H1 (cell line): ENCODE measurements at regions not wholly inside any gene's neighbourhood (a gene's known extent, or its start where the extent isn't known, plus 50 kb on each side); places are given as distances from the start of the nearest gene placed in this dataset.

Experiments
- CTCF ChIA-PET: fragments of 300-600 bp; sonication (Branson Sonifier 250); formaldehyde crosslinking; loops from one replicate; lab custom pipeline; 2021; ENCODE audit not compliant: partially characterized antibody; lab: Charles Lee
- POLR2A ChIA-PET: fragments of 300-600 bp; sonication (Branson Sonifier 250); formaldehyde crosslinking; loops from one replicate; lab custom pipeline; 2021; ENCODE audit warnings: inconsistent platforms; ENCODE audit not compliant: partially characterized antibody; lab: Charles Lee
- DNase-seq, 2 experiments: peaks; one replicate each; pipeline versions ENCODE4 v3.0.0 to v3.0.0-alpha.2; 2010 to 2022; ENCODE audit warnings: low spot score in 2 of 2, low read depth in 1 of 2, mixed read lengths in 1 of 2
- FAIRE-seq: peaks from 2 replicates; lab custom pipeline; 2011; peaks lifted over from hg19 to GRCh38; lab: Jason Lieb, UNC
- H2AFZ ChIP-seq: 2 replicates; pipeline ENCODE4 v1.8.1; 2012; ENCODE audit warnings: low read length, inconsistent platforms
- H2AK5ac ChIP-seq: 2 replicates; pipeline ENCODE4 v1.6.1; 2013; ENCODE audit warnings: low read depth, low read length
- H2BK120ac ChIP-seq: replicated peaks from 2 replicates; pipeline ENCODE3; 2013; ENCODE audit warnings: low read depth, low read length, inconsistent platforms
- H2BK12ac ChIP-seq: 2 replicates; pipeline ENCODE4 v1.6.1; 2013; ENCODE audit warnings: low read depth, low read length
- H2BK15ac ChIP-seq: 2 replicates; pipeline ENCODE4 v1.6.1; 2013; ENCODE audit warnings: low read length
- H2BK20ac ChIP-seq: 2 replicates; pipeline ENCODE4 v1.6.1; 2013; ENCODE audit warnings: low read length
- H2BK5ac ChIP-seq: 2 replicates; pipeline ENCODE4 v1.6.1; 2013; ENCODE audit warnings: low read depth, low read length
- H3K14ac ChIP-seq: 2 replicates; pipeline ENCODE4 v1.6.1; 2013; ENCODE audit warnings: inconsistent platforms; ENCODE audit not compliant: insufficient read length
- H3K18ac ChIP-seq: 2 replicates; pipeline ENCODE4 v1.6.1; 2013; ENCODE audit warnings: low read length; ENCODE audit errors: extremely low read depth
- H3K23ac ChIP-seq: 2 replicates; pipeline ENCODE4 v1.6.1; 2013; ENCODE audit warnings: inconsistent platforms; ENCODE audit not compliant: insufficient read length
- H3K23me2 ChIP-seq: 2 replicates; pipeline ENCODE4 v1.6.1; 2013; ENCODE audit warnings: low read depth, low read length
- H3K27ac ChIP-seq: 2 replicates; pipeline ENCODE4 v1.6.1; 2011; ENCODE audit warnings: low read depth, low read length, inconsistent platforms
- H3K27me3 ChIP-seq, 4 experiments: replicated peaks in 1 of 4; 1 replicate in 1 of 4; 2 replicates in 3 of 4; pipeline versions ENCODE4 v1.6.1 to v1.8.1; 2011 to 2013; ENCODE audit warnings: low read length in 3 of 4, mild to moderate bottlenecking in 3 of 4, inconsistent platforms in 2 of 4, mixed read lengths in 2 of 4, moderate library complexity in 1 of 4; ENCODE audit not compliant: control insufficient read depth in 3 of 4, insufficient read depth in 3 of 4; ENCODE audit errors: extremely low read depth in 1 of 4
- H3K36me3 ChIP-seq, 4 experiments: 2 replicates each; pipeline versions ENCODE4 v1.6.1 to v1.8.1; 2011 to 2013; ENCODE audit warnings: mild to moderate bottlenecking in 4 of 4, low read length in 3 of 4, moderate library complexity in 2 of 4, control low read depth in 1 of 4, inconsistent platforms in 1 of 4; ENCODE audit not compliant: insufficient read depth in 4 of 4, control insufficient read depth in 2 of 4
- H3K4ac ChIP-seq: replicated peaks from 2 replicates; pipeline ENCODE3; 2013; ENCODE audit warnings: low read length, low read depth, mixed read lengths, inconsistent platforms; ENCODE audit not compliant: insufficient read length
- H3K4me1 ChIP-seq, 4 experiments: replicated peaks in 1 of 4; 1 replicate in 1 of 4; 2 replicates in 3 of 4; pipeline versions ENCODE4 v1.6.1 to v1.8.1; 2011 to 2013; ENCODE audit warnings: low read length in 3 of 4, inconsistent platforms in 2 of 4, mixed read lengths in 1 of 4; ENCODE audit not compliant: insufficient read depth in 4 of 4, control insufficient read depth in 3 of 4
- H3K4me2 ChIP-seq, 2 experiments: 2 replicates each; pipeline versions ENCODE4 v1.6.1 to v1.8.1; 2011 to 2013; ENCODE audit warnings: low read depth in 2 of 2, low read length in 2 of 2, control low read depth in 1 of 2, inconsistent platforms in 1 of 2, mild to moderate bottlenecking in 1 of 2; ENCODE audit not compliant: insufficient read depth in 1 of 2
- H3K4me3 ChIP-seq, 4 experiments: fragments of 200-600, 300-600 bp in 1 of 4; sonication (generic), shearing (Covaris generic), sonication (Bioruptor Twin) in 1 of 4; 2 replicates each; pipeline versions ENCODE4 v1.5.1 to v1.8.1; 2011 to 2016; ENCODE audit warnings: low read length in 4 of 4, low read depth in 3 of 4, control low read depth in 2 of 4, inconsistent platforms in 2 of 4, mild to moderate bottlenecking in 2 of 4, mixed read lengths in 1 of 4, moderate library complexity in 1 of 4; ENCODE audit not compliant: insufficient read depth in 2 of 4; ENCODE audit errors: extremely low read depth in 1 of 4
- H3K56ac ChIP-seq: replicated peaks from 2 replicates; pipeline ENCODE3; 2013; ENCODE audit warnings: low read depth, mild to moderate bottlenecking, mixed read lengths, low read length, inconsistent platforms; ENCODE audit not compliant: insufficient read length
- H3K79me1 ChIP-seq: 2 replicates; pipeline ENCODE4 v1.6.1; 2013; ENCODE audit warnings: low read depth, low read length, control low read depth
- H3K79me2 ChIP-seq, 2 experiments: 2 replicates each; pipeline versions ENCODE4 v1.6.1 to v1.8.1; 2012 to 2013; ENCODE audit warnings: low read length in 2 of 2, mild to moderate bottlenecking in 2 of 2, inconsistent platforms in 1 of 2; ENCODE audit not compliant: insufficient read depth in 2 of 2, control insufficient read depth in 1 of 2
- H3K9ac ChIP-seq, 4 experiments: replicated peaks in 1 of 4; 1 replicate in 1 of 4; 2 replicates in 3 of 4; pipeline versions ENCODE4 v1.6.1 to v1.8.1; 2011 to 2013; ENCODE audit warnings: low read depth in 3 of 4, low read length in 3 of 4, control low read depth in 2 of 4, mild to moderate bottlenecking in 2 of 4, moderate library complexity in 2 of 4, inconsistent platforms in 1 of 4; ENCODE audit errors: extremely low read depth in 1 of 4
- H3K9me3 ChIP-seq, 2 experiments: 2 replicates each; pipeline versions ENCODE4 v1.6.1 to v1.8.1; 2012 to 2013; ENCODE audit warnings: mild to moderate bottlenecking in 2 of 2, moderate library complexity in 2 of 2, control low read depth in 1 of 2, inconsistent platforms in 1 of 2, low read depth in 1 of 2, low read length in 1 of 2, mixed read lengths in 1 of 2; ENCODE audit not compliant: insufficient read depth in 2 of 2
- H4K20me1 ChIP-seq, 2 experiments: replicated peaks in 1 of 2; 2 replicates each; pipeline versions ENCODE3 to v1.8.1; 2011 to 2013; ENCODE audit warnings: inconsistent platforms in 2 of 2, low read length in 2 of 2, mild to moderate bottlenecking in 1 of 2; ENCODE audit not compliant: insufficient read depth in 2 of 2, control insufficient read depth in 1 of 2
- H4K5ac ChIP-seq: 2 replicates; pipeline ENCODE4 v1.6.1; 2013; ENCODE audit warnings: low read length, low read depth, mixed read lengths, inconsistent platforms; ENCODE audit not compliant: insufficient read length
- H4K8ac ChIP-seq: 2 replicates; pipeline ENCODE4 v1.8.0; 2013; ENCODE audit warnings: mild to moderate bottlenecking, moderate library complexity, low read length, inconsistent platforms; ENCODE audit not compliant: insufficient read depth; ENCODE audit errors: extremely low read depth
- H4K91ac ChIP-seq: replicated peaks from 2 replicates; pipeline ENCODE3; 2013; ENCODE audit warnings: low read length, mixed read lengths, inconsistent platforms; ENCODE audit not compliant: insufficient read length
- RXRA ChIP-seq: IDR thresholded peaks from 2 replicates; pipeline ENCODE4 v1.6.1; 2011; ENCODE audit warnings: low read depth, mild to moderate bottlenecking, low read length, moderate library complexity; ENCODE audit not compliant: insufficient read depth
- WGBS, 2 experiments: shearing (Covaris generic) in 1 of 2; methylation state at CpG; one replicate each; pipeline versions ENCODE4 v1.1.6 to v1.1.7; 2013 to 2015; ENCODE audit warnings: low lambda C conversion rate in 2 of 2, mixed read lengths in 2 of 2, inconsistent platforms in 1 of 2, low coverage in 1 of 2, missing lambda C conversion rate in 1 of 2; ENCODE audit not compliant: insufficient replicate concordance in 2 of 2, insufficient coverage in 1 of 2, insufficient read length in 1 of 2; ENCODE audit errors: extremely low coverage in 1 of 2, missing lambda C conversion rate in 1 of 2; 5-methylcytosine and 5-hydroxymethylcytosine counted together

GRCh38 chr5:159858871-159859270 is 57.4 kb upstream of the ADRA1B start:
- H2BK5ac ChIP-seq: no peak overlapping the region
- no peak overlapping the region for H3K4me2 ChIP-seq
- no peaks in the 10 kb centered on the region for H3K79me1 ChIP-seq
- no peak overlapping the region for H3K4me3 ChIP-seq
- H3K79me2 ChIP-seq: no peaks in the 10 kb centered on the region
- H3K23me2 ChIP-seq: no peaks in the 10 kb centered on the region
- no peaks in the 10 kb centered on the region for H3K36me3 ChIP-seq
- H2BK15ac ChIP-seq: no peak overlapping the region
- no peak overlapping the region for H2BK20ac ChIP-seq
- no peaks in the 10 kb centered on the region for H3K9me3 ChIP-seq
- H3K56ac ChIP-seq: no peak overlapping the region
- no peak overlapping the region for H2BK12ac ChIP-seq
- no peak for TF ChIP-seq RXRA
- H4K5ac ChIP-seq: no peak overlapping the region
- H2AK5ac ChIP-seq: no peak overlapping the region
- no peak overlapping the region for H3K14ac ChIP-seq
- ChIA-PET CTCF (interaction anchor here (1.3 kb wide), 1 partner anchor 19 kb away, joined by 3 read pairs; no protein-coding TSS in a partner anchor), POLR2A (no interaction called here)
- no peak overlapping the region for H3K4ac ChIP-seq
- no peak overlapping the region for H4K91ac ChIP-seq
- no peak overlapping the region for H3K23ac ChIP-seq
- no peak for DNase-seq
- H3K27me3 ChIP-seq: peaks cover 0 to 3% (median 0%) of the 10 kb centered on the region in 4 experiments; a peak in 2 of 7 replicates
- H4K8ac ChIP-seq: no peak overlapping the region
- no peak for FAIRE-seq
- no peak overlapping the region for H2BK120ac ChIP-seq
- WGBS, 2 experiments: 84% methylated on average over 2 of the region's 2 CpGs; no CpG with 5 or more reads in 1 of the 2 experiments
- no peak overlapping the region for H3K27ac ChIP-seq
- no peak overlapping the region for H3K18ac ChIP-seq
- no peak overlapping the region; the same call in 1 of the 2 replicates for H2AFZ ChIP-seq
- H4K20me1 ChIP-seq: no peaks in the 10 kb centered on the region
- no peak overlapping the region for H3K9ac ChIP-seq
- no peaks in the 10 kb centered on the region for H3K4me1 ChIP-seq
